Esophagus squamous epithelium (tissue), 4 donors: ENCODE measurements at regions not wholly inside any gene's neighbourhood (a gene's known extent, or its start where the extent isn't known, plus 50 kb on each side); places are given as distances from the start of the nearest gene placed in this dataset.

ENCODE experiments used
- POLR2A ChIP-seq, 4 donors: fragments of 450-650 bp; IDR thresholded peaks; one replicate each; pipeline ENCODE4 v1.6.1; 2017; ENCODE audit warnings: antibody characterized with exemption in 4 of 4, mild to moderate bottlenecking in 4 of 4, moderate library complexity in 3 of 4
- TF ChIP-seq, protein P1 (sequence below), 6 experiments: fragments of 450-650 bp in 4 of 6; fragments of 200-600 bp in 2 of 6; sonication (generic) in 2 of 6; IDR thresholded peaks; one replicate each; pipeline ENCODE4 v1.5.1; 2016 to 2019; ENCODE audit warnings: antibody characterized with exemption in 6 of 6, mild to moderate bottlenecking in 4 of 6, moderate library complexity in 4 of 6

- TF ChIP-seq, protein P1, sequence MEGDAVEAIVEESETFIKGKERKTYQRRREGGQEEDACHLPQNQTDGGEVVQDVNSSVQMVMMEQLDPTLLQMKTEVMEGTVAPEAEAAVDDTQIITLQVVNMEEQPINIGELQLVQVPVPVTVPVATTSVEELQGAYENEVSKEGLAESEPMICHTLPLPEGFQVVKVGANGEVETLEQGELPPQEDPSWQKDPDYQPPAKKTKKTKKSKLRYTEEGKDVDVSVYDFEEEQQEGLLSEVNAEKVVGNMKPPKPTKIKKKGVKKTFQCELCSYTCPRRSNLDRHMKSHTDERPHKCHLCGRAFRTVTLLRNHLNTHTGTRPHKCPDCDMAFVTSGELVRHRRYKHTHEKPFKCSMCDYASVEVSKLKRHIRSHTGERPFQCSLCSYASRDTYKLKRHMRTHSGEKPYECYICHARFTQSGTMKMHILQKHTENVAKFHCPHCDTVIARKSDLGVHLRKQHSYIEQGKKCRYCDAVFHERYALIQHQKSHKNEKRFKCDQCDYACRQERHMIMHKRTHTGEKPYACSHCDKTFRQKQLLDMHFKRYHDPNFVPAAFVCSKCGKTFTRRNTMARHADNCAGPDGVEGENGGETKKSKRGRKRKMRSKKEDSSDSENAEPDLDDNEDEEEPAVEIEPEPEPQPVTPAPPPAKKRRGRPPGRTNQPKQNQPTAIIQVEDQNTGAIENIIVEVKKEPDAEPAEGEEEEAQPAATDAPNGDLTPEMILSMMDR (IDR thresholded peaks at IDR 0.05) = no peak
- no peak for TF ChIP-seq POLR2A (IDR thresholded peaks at IDR 0.05)
These were observed 573.3 kb upstream of the CTNND2 start for GRCh38 chr5:12477554-12477953.
